H9 (cell line): ENCODE measurements at regions not wholly inside any gene's neighbourhood (a gene's known extent, or its start where the extent isn't known, plus 50 kb on each side); places are given as distances from the start of the nearest gene placed in this dataset.

Experiments
- DNase-seq: peaks from one replicate; pipeline ENCODE4 v3.0.0-alpha.2; 2017
- H2AFZ ChIP-seq: one replicate; pipeline ENCODE4 v1.6.1; 2013; ENCODE audit warnings: mild to moderate bottlenecking, low read length, control low read depth, moderate library complexity
- H2AK5ac ChIP-seq: 2 replicates; pipeline ENCODE4 v1.6.1; 2013; ENCODE audit warnings: low read length, control low read depth, mixed read lengths; ENCODE audit not compliant: insufficient read length
- H2BK120ac ChIP-seq: one replicate; pipeline ENCODE4 v1.6.1; 2013; ENCODE audit warnings: low read depth, mild to moderate bottlenecking, low read length, control low read depth, inconsistent platforms; ENCODE audit not compliant: poor library complexity, severe bottlenecking
- H2BK12ac ChIP-seq: 2 replicates; pipeline ENCODE4 v1.6.1; 2013; ENCODE audit warnings: low read length, control low read depth, mixed read lengths, low read depth; ENCODE audit not compliant: insufficient read length
- H2BK15ac ChIP-seq: 2 replicates; pipeline ENCODE4 v1.6.1; 2013; ENCODE audit warnings: low read depth, low read length, control low read depth
- H2BK20ac ChIP-seq: one replicate; pipeline ENCODE4 v1.6.1; 2013; ENCODE audit warnings: low read depth, mild to moderate bottlenecking, low read length, control low read depth, inconsistent platforms; ENCODE audit not compliant: poor library complexity, severe bottlenecking
- H2BK5ac ChIP-seq: 2 replicates; pipeline ENCODE4 v1.6.1; 2013; ENCODE audit warnings: low read length, control low read depth, mixed read lengths; ENCODE audit not compliant: insufficient read length
- H3K14ac ChIP-seq: 2 replicates; pipeline ENCODE4 v1.6.1; 2013; ENCODE audit warnings: low read length, control low read depth; ENCODE audit not compliant: insufficient read depth
- H3K18ac ChIP-seq: 2 replicates; pipeline ENCODE4 v1.6.1; 2013; ENCODE audit warnings: low read depth, mild to moderate bottlenecking, mixed read lengths, low read length, control low read depth; ENCODE audit not compliant: insufficient read length
- H3K23ac ChIP-seq: 2 replicates; pipeline ENCODE4 v1.6.1; 2013; ENCODE audit warnings: low read length, control low read depth, mixed read lengths, low read depth; ENCODE audit not compliant: insufficient read length
- H3K23me2 ChIP-seq: 2 replicates; pipeline ENCODE4 v1.6.1; 2013; ENCODE audit warnings: low read depth, mild to moderate bottlenecking, mixed read lengths, low read length, control low read depth; ENCODE audit not compliant: insufficient read length, poor library complexity, severe bottlenecking
- H3K27ac ChIP-seq: 2 replicates; pipeline ENCODE4 v1.5.1; 2013; ENCODE audit warnings: low read length, control low read depth, mixed read lengths, low read depth; ENCODE audit not compliant: insufficient read length
- H3K27me3 ChIP-seq: 2 replicates; pipeline ENCODE4 v1.6.1; 2013; ENCODE audit warnings: low read length, control low read depth, inconsistent platforms; ENCODE audit not compliant: insufficient read depth
- H3K4ac ChIP-seq: 2 replicates; pipeline ENCODE4 v1.6.1; 2013; ENCODE audit warnings: low read depth, mild to moderate bottlenecking, control low read depth, inconsistent platforms, low read length, moderate library complexity
- H3K4me1 ChIP-seq: 2 replicates; pipeline ENCODE4 v1.6.1; 2013; ENCODE audit warnings: low read length, control low read depth, inconsistent platforms; ENCODE audit not compliant: insufficient read depth
- H3K4me2 ChIP-seq: 2 replicates; pipeline ENCODE4 v1.6.1; 2013; ENCODE audit warnings: low read length, control low read depth, mixed read lengths; ENCODE audit not compliant: insufficient read length, insufficient read depth
- H3K56ac ChIP-seq: 2 replicates; pipeline ENCODE4 v1.6.1; 2013; ENCODE audit warnings: low read depth, mild to moderate bottlenecking, mixed read lengths, low read length, control low read depth; ENCODE audit not compliant: insufficient read length
- H3K79me1 ChIP-seq: 2 replicates; pipeline ENCODE4 v1.6.1; 2013; ENCODE audit warnings: low read depth, mild to moderate bottlenecking, moderate library complexity, low read length, control low read depth, inconsistent platforms; ENCODE audit not compliant: insufficient read depth, poor library complexity, severe bottlenecking
- H3K79me2 ChIP-seq: 2 replicates; pipeline ENCODE4 v1.6.1; 2013; ENCODE audit warnings: low read length, control low read depth, inconsistent platforms; ENCODE audit not compliant: insufficient read depth
- H3K9ac ChIP-seq: 2 replicates; pipeline ENCODE4 v1.6.1; 2013; ENCODE audit warnings: low read length, control low read depth, mixed read lengths; ENCODE audit not compliant: insufficient read length; ENCODE audit errors: extremely low read depth
- H3K9me3 ChIP-seq: one replicate; pipeline ENCODE4 v1.6.1; 2013; ENCODE audit warnings: low read depth, low read length, inconsistent platforms; ENCODE audit not compliant: control insufficient read depth
- H3T11ph ChIP-seq: one replicate; pipeline ENCODE4 v1.6.1; 2013; ENCODE audit warnings: mild to moderate bottlenecking, low read length, control low read depth, inconsistent platforms
- H4K20me1 ChIP-seq: one replicate; pipeline ENCODE4 v1.6.1; 2013; ENCODE audit not compliant: control insufficient read depth, insufficient read length, insufficient read depth
- H4K5ac ChIP-seq: 2 replicates; pipeline ENCODE4 v1.6.1; 2013; ENCODE audit warnings: low read depth, mild to moderate bottlenecking, mixed read lengths, low read length, control low read depth; ENCODE audit not compliant: insufficient read length
- H4K8ac ChIP-seq: replicated peaks from 2 replicates; pipeline ENCODE4 v1.6.1; 2013; ENCODE audit warnings: low read length, control low read depth, mixed read lengths, low read depth; ENCODE audit not compliant: insufficient read length
- H4K91ac ChIP-seq: 2 replicates; pipeline ENCODE4 v1.6.1; 2013; ENCODE audit warnings: low read depth, mild to moderate bottlenecking, moderate library complexity, mixed read lengths, low read length, control low read depth; ENCODE audit not compliant: insufficient read length
- H3K27ac Mint-ChIP-seq, 3 experiments: 2 replicates in 2 of 3; 3 replicates in 1 of 3; pipeline ENCODE4 v1.8.0; 2020 to 2021; ENCODE audit warnings: mixed read lengths in 3 of 3, mild to moderate bottlenecking in 1 of 3, moderate library complexity in 1 of 3
- H3K27me3 Mint-ChIP-seq: 2 replicates; pipeline ENCODE4 v1.8.0; 2021; ENCODE audit warnings: low read depth, mild to moderate bottlenecking, moderate library complexity, mixed read lengths
- H3K36me3 Mint-ChIP-seq, 3 experiments: 2 replicates in 2 of 3; 3 replicates in 1 of 3; pipeline ENCODE4 v1.8.0; 2020 to 2021; ENCODE audit warnings: low read depth in 3 of 3, mixed read lengths in 3 of 3; ENCODE audit not compliant: insufficient read depth in 1 of 3
- H3K4me1 Mint-ChIP-seq, 2 experiments: 2 replicates each; pipeline ENCODE4 v1.8.0; 2020; ENCODE audit warnings: mixed read lengths in 2 of 2
- H3K4me3 Mint-ChIP-seq, 2 experiments: 2 replicates in 1 of 2; 3 replicates in 1 of 2; pipeline ENCODE4 v1.8.0; 2020 to 2021; ENCODE audit warnings: mild to moderate bottlenecking in 2 of 2, mixed read lengths in 2 of 2, moderate library complexity in 1 of 2
- H3K9me3 Mint-ChIP-seq, 2 experiments: 2 replicates in 1 of 2; 3 replicates in 1 of 2; pipeline ENCODE4 v1.8.0; 2020; ENCODE audit warnings: mild to moderate bottlenecking in 2 of 2, mixed read lengths in 2 of 2, moderate library complexity in 1 of 2
- CTCF ChIP-seq: fragments of 200-600 bp; sonication (generic); conservative IDR thresholded peaks from 3 replicates; pipeline ENCODE4 v1.8.0; 2021; ENCODE audit warnings: antibody characterized with exemption, mild to moderate bottlenecking
- WGBS: extraction: QIAGEN DNeasy Blood & Tissue Kit; methylation state at CpG from one replicate; pipeline ENCODE4 v1.1.7; 2013; ENCODE audit warnings: missing lambda C conversion rate, low lambda C conversion rate, mixed read lengths; ENCODE audit not compliant: insufficient read length; ENCODE audit errors: extremely low coverage; 5-methylcytosine and 5-hydroxymethylcytosine counted together

GRCh38 chr6:54017877-54018276, 93.4 kb upstream of the MLIP start:
- Histone ChIP-seq H3K9ac (no peak overlapping the region), H2BK15ac (no peak overlapping the region), H3K14ac (no peak overlapping the region), H3K79me1 (no peaks in the 10 kb centered on the region), H3K9me3 (no peaks in the 10 kb centered on the region), H3K4me2 (no peak overlapping the region), H4K5ac (no peak overlapping the region), H4K8ac (no peak overlapping the region), H3K27me3 (no peaks in the 10 kb centered on the region), H2AK5ac (no peak overlapping the region), H3K23me2 (no peaks in the 10 kb centered on the region), H2BK20ac (no peak overlapping the region), H2BK120ac (no peak overlapping the region), H3K79me2 (no peaks in the 10 kb centered on the region), H3T11ph (no peak overlapping the region), H3K23ac (no peak overlapping the region), H2BK12ac (no peak overlapping the region), H3K18ac (no peak overlapping the region), H3K4me1 (no peaks in the 10 kb centered on the region; the same call in 1 of the 2 replicates), H2BK5ac (no peak overlapping the region), H2AFZ (no peak overlapping the region), H3K56ac (no peak overlapping the region), H3K27ac (no peak overlapping the region), H3K4ac (no peak overlapping the region), H4K20me1 (no peaks in the 10 kb centered on the region), H4K91ac (no peak overlapping the region)
- DNase-seq = no peak
- no peak for TF ChIP-seq CTCF
- no CpG with 5 or more reads among the region's 2 CpGs for WGBS
- Mint-ChIP-seq H3K36me3 (no peaks in the 10 kb centered on the region; a peak in 1 of 7 replicates), H3K9me3 (no peaks in the 10 kb centered on the region; a peak in 1 of 5 replicates), H3K4me1 (no peaks in the 10 kb centered on the region), H3K4me3 (no peak overlapping the region), H3K27me3 (no peaks in the 10 kb centered on the region), H3K27ac (no peak overlapping the region)
